ENCODE measurements at regions not wholly inside any gene's neighbourhood (a gene's known extent, or its start where the extent isn't known, plus 50 kb on each side); places are given as distances from the start of the nearest gene placed in this dataset.
A peak's percentile ranks its signal among the peaks of the same experiment; 100 is the strongest.
"Not testable (repeated sequence)": the region's sequence is repeated elsewhere in the genome, so short reads cannot be mapped to it uniquely, and the experiment has no call there.

DNA sequence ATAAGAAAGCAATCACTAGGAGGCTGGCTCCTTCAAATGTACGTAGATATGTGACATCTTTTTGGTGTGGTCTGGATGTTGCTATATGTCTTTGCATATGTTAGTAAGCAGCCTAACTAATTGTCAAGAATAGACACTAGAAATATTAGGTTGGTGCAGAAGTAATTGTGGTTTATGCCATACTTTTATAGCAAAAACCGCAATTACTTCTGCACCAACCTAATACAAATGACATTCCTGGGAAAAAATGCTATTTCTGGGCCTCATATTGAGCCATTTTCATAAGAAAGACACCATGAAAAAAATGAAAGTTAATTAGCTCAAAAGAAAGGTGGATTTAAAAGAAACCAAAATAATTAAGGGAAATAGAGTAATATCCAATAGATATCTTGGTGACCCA is 555.8 kb downstream of the ZNF385D start:
- H3K4me1 ChIP-seq = no peaks in the 10 kb centered on the region
- Mint-ChIP-seq H3K27ac (no peak overlapping the region), H3K4me1 (no peaks in the 10 kb centered on the region), H3K36me3 (no peaks in the 10 kb centered on the region), H3K9me3 (no peaks in the 10 kb centered on the region), H3K4me3 (no peak overlapping the region), H3K27me3 (ENCODE audit: insufficient read depth, low read depth) (peaks cover 4% of the 10 kb centered on the region)
- H3K27me3 ChIP-seq = no peaks in the 10 kb centered on the region
- H3K79me2 ChIP-seq (ENCODE audit: low read depth) = no peaks in the 10 kb centered on the region
- H2AFZ ChIP-seq (replicated peaks) = no peak overlapping the region
- no peak overlapping the region for H3K27ac ChIP-seq
- no peak overlapping the region for H3K9ac ChIP-seq
- H3K4me3 ChIP-seq = no peak overlapping the region
- no peak for DNase-seq (ENCODE audit: low spot score)
- TF ChIP-seq, protein P1, sequence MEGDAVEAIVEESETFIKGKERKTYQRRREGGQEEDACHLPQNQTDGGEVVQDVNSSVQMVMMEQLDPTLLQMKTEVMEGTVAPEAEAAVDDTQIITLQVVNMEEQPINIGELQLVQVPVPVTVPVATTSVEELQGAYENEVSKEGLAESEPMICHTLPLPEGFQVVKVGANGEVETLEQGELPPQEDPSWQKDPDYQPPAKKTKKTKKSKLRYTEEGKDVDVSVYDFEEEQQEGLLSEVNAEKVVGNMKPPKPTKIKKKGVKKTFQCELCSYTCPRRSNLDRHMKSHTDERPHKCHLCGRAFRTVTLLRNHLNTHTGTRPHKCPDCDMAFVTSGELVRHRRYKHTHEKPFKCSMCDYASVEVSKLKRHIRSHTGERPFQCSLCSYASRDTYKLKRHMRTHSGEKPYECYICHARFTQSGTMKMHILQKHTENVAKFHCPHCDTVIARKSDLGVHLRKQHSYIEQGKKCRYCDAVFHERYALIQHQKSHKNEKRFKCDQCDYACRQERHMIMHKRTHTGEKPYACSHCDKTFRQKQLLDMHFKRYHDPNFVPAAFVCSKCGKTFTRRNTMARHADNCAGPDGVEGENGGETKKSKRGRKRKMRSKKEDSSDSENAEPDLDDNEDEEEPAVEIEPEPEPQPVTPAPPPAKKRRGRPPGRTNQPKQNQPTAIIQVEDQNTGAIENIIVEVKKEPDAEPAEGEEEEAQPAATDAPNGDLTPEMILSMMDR (IDR thresholded peaks at IDR 0.05) = no peak
- TF ChIP-seq EZH2phosphoT487 (IDR thresholded peaks at IDR 0.05) (no peak), EZH2 (IDR thresholded peaks at IDR 0.05) (no peak)
- no peaks in the 10 kb centered on the region for H4K20me1 ChIP-seq (ENCODE audit: low read depth)
- H3K4me2 ChIP-seq = no peak overlapping the region
- no peaks in the 10 kb centered on the region for H3K9me3 ChIP-seq (ENCODE audit: low read depth)
- no peaks in the 10 kb centered on the region for H3F3A ChIP-seq (ENCODE audit: low read depth)
- peaks cover 4% of the 10 kb centered on the region for H3K36me3 ChIP-seq

DNA sequence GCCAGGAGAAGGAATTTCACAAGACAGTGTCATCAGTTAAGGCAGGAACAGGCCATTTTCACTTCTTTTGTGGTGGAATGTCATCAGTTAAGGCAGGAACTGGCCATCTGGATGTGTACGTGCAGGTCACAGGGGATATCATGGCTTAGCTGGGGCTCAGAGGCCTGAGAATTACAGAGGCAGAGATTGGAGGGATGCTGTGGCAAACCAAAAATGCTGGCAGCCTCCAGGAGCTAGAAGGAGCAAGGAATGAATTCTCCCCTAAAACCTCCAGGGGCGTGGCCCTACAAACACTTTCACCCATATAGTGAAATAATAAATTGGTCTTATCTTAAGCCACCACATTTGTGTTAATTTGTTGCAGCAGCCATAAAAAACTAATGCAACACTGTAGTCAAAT is 557.0 kb downstream of the ZNF385D start:
- not testable (repeated sequence) for H3K36me3 Mint-ChIP-seq; H3F3A ChIP-seq (ENCODE audit: low read depth); H3K4me2 ChIP-seq; H3K36me3 ChIP-seq; H2AFZ ChIP-seq (replicated peaks); H3K4me3 ChIP-seq; H3K27me3 ChIP-seq; DNase-seq (ENCODE audit: low spot score); H3K4me1 Mint-ChIP-seq; H3K27me3 Mint-ChIP-seq (ENCODE audit: insufficient read depth, low read depth); H3K9me3 Mint-ChIP-seq; H3K27ac ChIP-seq; H3K4me1 ChIP-seq; H3K9me3 ChIP-seq (ENCODE audit: low read depth); H4K20me1 ChIP-seq (ENCODE audit: low read depth); H3K79me2 ChIP-seq (ENCODE audit: low read depth); H3K4me3 Mint-ChIP-seq; H3K27ac Mint-ChIP-seq; H3K9ac ChIP-seq

DNA sequence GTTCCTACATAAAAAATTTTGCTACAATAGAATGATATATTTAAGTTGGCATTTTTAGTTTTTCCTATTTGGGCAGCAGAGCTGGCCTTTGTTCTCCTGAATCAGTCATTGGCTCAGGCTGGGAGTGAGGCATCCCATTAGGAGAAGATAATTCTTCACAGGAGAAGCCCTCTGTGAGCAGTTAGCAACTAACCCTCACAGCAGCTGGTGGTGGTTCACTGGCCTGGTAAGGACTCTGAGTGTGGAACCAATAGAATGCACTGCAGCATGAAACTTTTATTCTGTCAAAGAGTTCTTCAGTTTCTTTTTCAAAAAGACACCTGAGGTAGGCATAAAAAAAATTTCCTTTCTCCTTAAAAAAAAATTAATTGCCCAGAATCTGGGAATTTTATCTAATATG is 562.6 kb downstream of the ZNF385D start:
- Mint-ChIP-seq H3K27me3 (ENCODE audit: insufficient read depth, low read depth) (peaks cover 2% of the 10 kb centered on the region), H3K27ac (no peak overlapping the region), H3K36me3 (no peaks in the 10 kb centered on the region), H3K4me1 (no peaks in the 10 kb centered on the region), H3K9me3 (peaks cover 2% of the 10 kb centered on the region), H3K4me3 (no peak overlapping the region)
- TF ChIP-seq, protein P1 (IDR thresholded peaks at IDR 0.05) = no peak
- no peak for TF ChIP-seq EZH2 (IDR thresholded peaks at IDR 0.05)
- no peak for TF ChIP-seq EZH2phosphoT487 (IDR thresholded peaks at IDR 0.05)
- no peaks in the 10 kb centered on the region for H3K4me1 ChIP-seq
- H3K79me2 ChIP-seq (ENCODE audit: low read depth) = no peaks in the 10 kb centered on the region
- H3F3A ChIP-seq (ENCODE audit: low read depth) = no peaks in the 10 kb centered on the region
- H3K9me3 ChIP-seq (ENCODE audit: low read depth) = peaks cover 4% of the 10 kb centered on the region
- no peak overlapping the region for H3K4me2 ChIP-seq
- H3K4me3 ChIP-seq = no peak overlapping the region
- no peaks in the 10 kb centered on the region for H3K36me3 ChIP-seq
- H4K20me1 ChIP-seq (ENCODE audit: low read depth) = no peaks in the 10 kb centered on the region
- peak; percentile 3 for DNase-seq (ENCODE audit: low spot score)
- no peak overlapping the region for H3K9ac ChIP-seq
- H3K27me3 ChIP-seq = no peaks in the 10 kb centered on the region
- no peak overlapping the region for H3K27ac ChIP-seq
- H2AFZ ChIP-seq (replicated peaks) = no peak overlapping the region

DNA sequence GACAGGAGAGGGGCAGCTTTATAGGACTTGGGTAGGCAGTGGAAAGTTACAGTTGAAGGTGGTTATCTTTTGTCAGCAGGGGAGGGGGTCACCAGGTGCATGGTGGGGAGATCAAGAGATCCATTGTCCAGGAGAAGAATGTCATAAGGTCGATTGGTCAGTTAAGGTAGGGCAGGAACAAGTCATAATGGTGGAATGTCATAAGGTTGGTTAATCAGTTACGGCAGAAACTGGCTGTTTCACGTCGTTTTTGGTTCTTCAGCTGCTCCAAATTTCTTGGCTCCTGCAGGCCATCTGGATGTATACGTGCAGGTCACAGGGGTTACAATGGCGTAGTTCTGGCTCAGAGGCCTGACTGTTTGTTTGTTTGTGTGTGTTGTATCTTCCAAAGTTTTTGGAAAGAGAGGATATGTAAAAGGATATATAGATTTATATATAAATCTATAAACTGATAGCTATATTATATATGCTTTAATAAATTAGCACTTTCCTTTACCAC is 565.1 kb downstream of the ZNF385D start:
- H3K4me3 ChIP-seq = no peak overlapping the region
- H3K27me3 ChIP-seq = no peaks in the 10 kb centered on the region
- peaks cover 5% of the 10 kb centered on the region for H3K9me3 Mint-ChIP-seq
- no peaks in the 10 kb centered on the region for H3K36me3 Mint-ChIP-seq
- H3K9ac ChIP-seq = no peak overlapping the region
- H3K27me3 Mint-ChIP-seq (ENCODE audit: insufficient read depth, low read depth) = no peaks in the 10 kb centered on the region
- TF ChIP-seq, protein P1 (IDR thresholded peaks at IDR 0.05) = no peak
- TF ChIP-seq EZH2 (IDR thresholded peaks at IDR 0.05) (no peak), EZH2phosphoT487 (IDR thresholded peaks at IDR 0.05) (no peak)
- DNase-seq (ENCODE audit: low spot score) = no peak
- H3K4me1 ChIP-seq = no peaks in the 10 kb centered on the region
- H3K4me1 Mint-ChIP-seq = no peaks in the 10 kb centered on the region
- H4K20me1 ChIP-seq (ENCODE audit: low read depth) = no peaks in the 10 kb centered on the region
- no peak overlapping the region for H3K4me2 ChIP-seq
- H3K4me3 Mint-ChIP-seq = no peak overlapping the region
- no peaks in the 10 kb centered on the region for H3F3A ChIP-seq (ENCODE audit: low read depth)
- peaks cover 4% of the 10 kb centered on the region for H3K9me3 ChIP-seq (ENCODE audit: low read depth)
- no peaks in the 10 kb centered on the region for H3K79me2 ChIP-seq (ENCODE audit: low read depth)
- no peak overlapping the region for H3K27ac Mint-ChIP-seq
- H3K36me3 ChIP-seq = no peaks in the 10 kb centered on the region
- no peak overlapping the region for H3K27ac ChIP-seq
- H2AFZ ChIP-seq (replicated peaks) = no peak overlapping the region
